Esophagus muscularis mucosa (tissue), 4 donors: ENCODE measurements at regions not wholly inside any gene's neighbourhood (a gene's known extent, or its start where the extent isn't known, plus 50 kb on each side); places are given as distances from the start of the nearest gene placed in this dataset.

Experiments
- DNase-seq: peaks from one replicate; pipeline ENCODE4 v3.0.0-alpha.2; 2017; ENCODE audit errors: extremely low spot score
- H3K27ac ChIP-seq, 4 donors: fragments of 200-600 bp; sonication (generic); replicated peaks in 1 of 4; 1 replicate in 3 of 4; 2 replicates in 1 of 4; pipeline ENCODE4 v1.5.1; 2016 to 2019; ENCODE audit warnings: mild to moderate bottlenecking in 1 of 4
- H3K27me3 ChIP-seq, 4 donors: fragments of 200-600 bp; sonication (generic); one replicate each; pipeline versions ENCODE4 v1.5.1 to v1.6.0; 2016 to 2019
- H3K36me3 ChIP-seq, 4 donors: fragments of 200-600 bp; sonication (generic); one replicate each; pipeline ENCODE4 v1.5.1; 2016 to 2019
- H3K4me1 ChIP-seq, 4 donors: fragments of 200-600 bp; sonication (generic); one replicate each; pipeline ENCODE4 v1.5.1; 2016 to 2019
- H3K4me3 ChIP-seq, 4 donors: fragments of 200-600 bp; sonication (generic); 1 replicate in 2 of 4; 2 replicates in 2 of 4; pipeline ENCODE4 v1.5.1; 2016 to 2019; ENCODE audit warnings: mild to moderate bottlenecking in 4 of 4, moderate library complexity in 1 of 4
- H3K9me3 ChIP-seq, 4 donors: fragments of 200-600 bp; sonication (generic); 1 replicate in 3 of 4; 2 replicates in 1 of 4; pipeline ENCODE4 v1.5.1; 2016 to 2019
- EP300 ChIP-seq: sonication (generic); formaldehyde crosslinking; IDR thresholded peaks from one replicate; pipeline ENCODE4 v1.6.1; 2017; ENCODE audit warnings: antibody characterized with exemption
- POLR2A ChIP-seq: fragments of 450-650 bp; IDR thresholded peaks from one replicate; pipeline ENCODE4 v1.6.1; 2017; ENCODE audit warnings: antibody characterized with exemption, moderate library complexity, mild to moderate bottlenecking, low read depth
- POLR2AphosphoS5 ChIP-seq, 2 donors: sonication (generic); formaldehyde crosslinking; IDR thresholded peaks; one replicate each; pipeline ENCODE4 v1.6.1; 2017; ENCODE audit warnings: antibody characterized with exemption in 2 of 2
- WGBS: methylation state at CpG from one replicate; pipeline ENCODE4 v1.1.5; 2018; 5-methylcytosine and 5-hydroxymethylcytosine counted together
- intact Hi-C: fragments of 100-400 bp; cut with DNase I; formaldehyde crosslinking; loops from one replicate; pipeline ENCODE4 v1.15.1; 2023
- TF ChIP-seq, protein P1 (sequence below), 3 experiments: fragments of 200-600 bp in 2 of 3; fragments of 450-650 bp in 1 of 3; sonication (generic) in 2 of 3; IDR thresholded peaks; one replicate each; pipeline ENCODE4 v1.5.1; 2017 to 2019; ENCODE audit warnings: antibody characterized with exemption in 3 of 3, mild to moderate bottlenecking in 2 of 3, moderate library complexity in 1 of 3

DNA sequence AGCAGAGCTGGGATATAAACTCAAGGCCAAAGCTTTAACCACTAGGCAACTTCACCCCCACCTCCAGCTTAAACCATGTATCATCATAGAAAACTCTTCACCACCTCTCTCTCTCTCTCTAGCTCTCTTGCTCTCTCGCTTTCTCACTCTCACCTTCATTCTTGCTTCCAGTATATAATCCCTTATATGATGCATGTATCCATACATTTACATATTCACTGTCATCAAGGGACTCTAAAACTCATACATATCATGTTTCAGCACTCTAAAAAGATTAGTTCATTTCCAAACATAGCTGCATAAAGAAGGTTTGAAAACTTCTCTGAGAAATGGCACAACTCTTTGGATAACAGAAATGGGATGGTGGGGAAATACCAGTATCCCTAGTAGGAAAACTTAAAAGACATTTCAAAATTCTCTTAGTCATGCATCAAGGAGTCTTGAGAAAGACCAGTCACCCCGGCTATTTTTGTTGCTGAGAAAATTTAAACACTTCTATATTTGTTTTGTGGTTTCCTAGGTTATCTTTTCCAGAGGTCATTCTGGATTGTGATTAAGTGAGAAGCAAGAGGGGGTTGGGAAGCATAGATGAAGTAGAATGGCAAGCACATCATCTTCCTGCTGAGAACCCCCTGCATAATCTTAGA, 447.8 kb upstream of the THBS1 start:
- no peak overlapping the region for H3K4me3 ChIP-seq
- TF ChIP-seq EP300 = no peak
- TF ChIP-seq POLR2AphosphoS5 (IDR thresholded peaks at IDR 0.05) = peak in 1 of 2 donors; percentile 61
- no peak for DNase-seq
- intact Hi-C loops = loop anchor here (5.0 to 10.0 kb wide), 2 partner anchors 34 to 48 kb away; no protein-coding TSS in a partner anchor
- WGBS = 50% methylated on average over 2 of the region's 2 CpGs
- no peaks in the 10 kb centered on the region for H3K9me3 ChIP-seq
- peak overlapping the region; percentile 68 to 82 (median 75) for H3K27ac ChIP-seq
- peaks cover 11 to 46% (median 31%) of the 10 kb centered on the region in 4 donors for H3K4me1 ChIP-seq
- H3K36me3 ChIP-seq = no peaks in the 10 kb centered on the region
- no peaks in the 10 kb centered on the region for H3K27me3 ChIP-seq

DNA sequence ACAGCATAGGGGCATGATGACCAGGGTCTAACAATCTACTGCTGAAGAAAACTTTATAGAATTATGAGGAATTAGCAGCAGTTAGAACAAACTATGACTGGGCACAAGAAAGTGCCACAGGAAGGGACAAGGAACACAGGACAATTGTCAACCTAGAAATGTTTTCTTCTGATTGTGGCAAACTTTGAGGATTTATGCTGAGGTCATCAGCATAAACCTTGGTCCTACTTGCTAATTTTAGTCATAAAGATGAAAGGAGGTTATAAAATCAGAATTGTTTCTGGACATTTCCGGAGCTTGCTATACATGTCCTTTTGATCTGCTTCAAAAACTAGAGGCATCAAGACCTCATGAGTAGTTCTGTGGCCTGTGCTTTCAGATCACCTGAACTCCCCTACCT, 446.6 kb upstream of the THBS1 start:
- TF ChIP-seq, protein P1, sequence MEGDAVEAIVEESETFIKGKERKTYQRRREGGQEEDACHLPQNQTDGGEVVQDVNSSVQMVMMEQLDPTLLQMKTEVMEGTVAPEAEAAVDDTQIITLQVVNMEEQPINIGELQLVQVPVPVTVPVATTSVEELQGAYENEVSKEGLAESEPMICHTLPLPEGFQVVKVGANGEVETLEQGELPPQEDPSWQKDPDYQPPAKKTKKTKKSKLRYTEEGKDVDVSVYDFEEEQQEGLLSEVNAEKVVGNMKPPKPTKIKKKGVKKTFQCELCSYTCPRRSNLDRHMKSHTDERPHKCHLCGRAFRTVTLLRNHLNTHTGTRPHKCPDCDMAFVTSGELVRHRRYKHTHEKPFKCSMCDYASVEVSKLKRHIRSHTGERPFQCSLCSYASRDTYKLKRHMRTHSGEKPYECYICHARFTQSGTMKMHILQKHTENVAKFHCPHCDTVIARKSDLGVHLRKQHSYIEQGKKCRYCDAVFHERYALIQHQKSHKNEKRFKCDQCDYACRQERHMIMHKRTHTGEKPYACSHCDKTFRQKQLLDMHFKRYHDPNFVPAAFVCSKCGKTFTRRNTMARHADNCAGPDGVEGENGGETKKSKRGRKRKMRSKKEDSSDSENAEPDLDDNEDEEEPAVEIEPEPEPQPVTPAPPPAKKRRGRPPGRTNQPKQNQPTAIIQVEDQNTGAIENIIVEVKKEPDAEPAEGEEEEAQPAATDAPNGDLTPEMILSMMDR (IDR thresholded peaks at IDR 0.05) = no peak
- H3K4me3 ChIP-seq = no peak overlapping the region
- peaks cover 0 to 35% (median 21%) of the 10 kb centered on the region in 4 donors for H3K4me1 ChIP-seq
- peak overlapping the region; percentile 68 to 82 (median 74) for H3K27ac ChIP-seq
- WGBS = 95% methylated on average over 1 of the region's 1 CpG
- no peak for DNase-seq
- H3K9me3 ChIP-seq = no peaks in the 10 kb centered on the region
- intact Hi-C loops = loop anchor here (5.0 to 10.0 kb wide), 2 partner anchors 33 to 49 kb away; no protein-coding TSS in a partner anchor
- H3K36me3 ChIP-seq = no peaks in the 10 kb centered on the region
- H3K27me3 ChIP-seq = no peaks in the 10 kb centered on the region

DNA sequence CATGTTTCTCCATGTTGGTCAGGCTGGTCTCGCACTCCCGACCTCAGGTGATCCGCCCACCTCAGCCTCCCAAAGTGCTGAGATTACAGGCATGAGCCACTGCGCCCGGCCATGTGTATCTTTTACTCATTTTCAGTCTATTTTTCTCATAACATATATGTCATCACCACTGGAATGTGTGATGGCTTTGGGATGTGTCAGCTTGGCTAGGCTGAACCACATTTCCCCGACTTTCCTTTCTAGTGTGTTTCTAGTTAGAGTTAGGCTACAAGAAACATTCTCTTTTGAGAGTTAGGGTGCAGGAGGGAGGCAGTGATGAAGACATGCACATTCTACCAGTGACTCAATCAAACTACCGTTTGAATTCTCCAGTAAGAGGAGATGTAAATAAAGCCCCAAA, 444.9 kb upstream of the THBS1 start:
- no peaks in the 10 kb centered on the region for H3K36me3 ChIP-seq
- H3K27me3 ChIP-seq = no peaks in the 10 kb centered on the region
- DNase-seq = no peak
- H3K9me3 ChIP-seq = no peaks in the 10 kb centered on the region
- 74% methylated on average over 7 of the region's 7 CpGs for WGBS
- no peak overlapping the region for H3K4me3 ChIP-seq
- peak overlapping the region in 1 of 4 donors; percentile 10 for H3K27ac ChIP-seq
- intact Hi-C loops = loop anchor here (10.0 kb wide), 1 partner anchor 51 kb away; no protein-coding TSS in a partner anchor
- peaks cover 0 to 31% (median 19%) of the 10 kb centered on the region in 4 donors for H3K4me1 ChIP-seq
- no peak for TF ChIP-seq POLR2A
- no peak for TF ChIP-seq POLR2AphosphoS5 (IDR thresholded peaks at IDR 0.05)
- TF ChIP-seq, protein P1 (IDR thresholded peaks at IDR 0.05) = no peak
- TF ChIP-seq EP300 = no peak

DNA sequence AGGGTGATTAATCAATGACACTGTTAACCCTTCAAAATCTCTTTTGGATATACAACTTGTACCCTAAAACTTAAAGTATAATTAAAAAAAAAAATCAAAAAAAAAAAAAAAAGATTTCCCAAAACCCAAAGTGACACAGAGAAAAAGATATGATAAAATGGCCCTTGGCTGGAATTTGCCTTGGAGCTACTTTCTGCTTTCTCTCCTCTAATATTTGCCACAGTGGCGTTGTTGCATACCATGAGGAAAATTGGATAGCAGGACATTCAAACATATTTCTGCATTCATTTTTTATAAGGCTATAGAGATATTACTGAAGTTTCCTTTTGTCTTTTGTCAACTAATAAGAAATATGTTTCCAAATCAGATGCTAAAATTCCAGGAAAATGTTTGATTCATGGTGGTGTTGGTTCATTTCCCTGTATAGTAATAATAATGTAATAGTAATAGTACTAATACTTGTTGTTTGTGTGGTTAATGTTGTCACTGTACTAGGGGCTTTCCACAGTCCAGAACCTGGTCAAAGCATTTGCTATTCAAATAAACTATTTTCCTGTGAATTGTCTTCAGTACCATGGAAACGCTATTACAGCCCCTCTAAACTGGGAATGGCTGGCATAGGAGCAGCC, 441.3 kb upstream of the THBS1 start:
- Histone ChIP-seq H3K27ac (no peak overlapping the region), H3K9me3 (no peaks in the 10 kb centered on the region), H3K36me3 (no peaks in the 10 kb centered on the region), H3K4me1 (peaks cover 0 to 7% (median 3%) of the 10 kb centered on the region in 4 donors), H3K27me3 (no peaks in the 10 kb centered on the region), H3K4me3 (no peak overlapping the region)
- TF ChIP-seq EP300 (no peak), POLR2A (no peak), POLR2AphosphoS5 (IDR thresholded peaks at IDR 0.05) (no peak)
- TF ChIP-seq, protein P1 (IDR thresholded peaks at IDR 0.05) = no peak
- intact Hi-C loops = loop anchor here (10.0 kb wide), 1 partner anchor 55 kb away; no protein-coding TSS in a partner anchor
- DNase-seq = no peak
- WGBS = 81% methylated on average over 2 of the region's 2 CpGs

DNA sequence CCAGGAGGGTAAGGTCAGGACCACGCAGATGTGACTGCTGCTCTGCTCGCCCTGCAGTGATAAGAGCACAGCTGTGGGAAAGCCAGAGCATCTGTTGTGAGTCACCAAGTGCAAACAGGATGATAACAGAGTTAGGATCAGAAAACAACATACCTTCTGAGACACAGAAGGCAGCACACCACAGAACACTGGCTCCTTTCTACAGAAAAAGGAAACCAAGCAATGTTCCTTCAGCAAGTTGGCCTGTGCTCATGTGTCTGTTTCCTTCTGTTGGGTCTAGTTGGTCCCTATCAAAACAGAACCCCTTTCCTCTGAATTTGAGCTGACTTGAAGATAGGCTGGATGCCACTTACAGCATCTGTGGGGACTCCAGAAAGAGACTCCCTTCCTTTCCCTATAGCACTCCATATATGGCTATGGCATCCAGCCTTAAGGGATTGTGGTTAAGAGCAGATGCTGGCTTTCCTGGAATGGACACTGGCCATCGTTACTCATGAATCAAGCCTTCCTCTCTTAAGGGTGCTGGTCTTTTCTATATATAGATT, 440.7 kb upstream of the THBS1 start:
- no peak for DNase-seq

More for the DNA sequence above, 440.7 kb upstream of the THBS1 start:
- H3K4me3 ChIP-seq = no peak overlapping the region
- TF ChIP-seq POLR2AphosphoS5 (IDR thresholded peaks at IDR 0.05) = no peak
- TF ChIP-seq EP300 = no peak
- TF ChIP-seq POLR2A = no peak
- TF ChIP-seq, protein P1 (IDR thresholded peaks at IDR 0.05) = no peak
- no peaks in the 10 kb centered on the region for H3K27me3 ChIP-seq
- H3K4me1 ChIP-seq = peaks cover 0 to 13% (median 9%) of the 10 kb centered on the region in 4 donors
- 39% methylated on average over 3 of the region's 3 CpGs for WGBS
- intact Hi-C loops = no loop called here
- no peaks in the 10 kb centered on the region for H3K9me3 ChIP-seq
- no peak overlapping the region for H3K27ac ChIP-seq
- H3K36me3 ChIP-seq = no peaks in the 10 kb centered on the region
